ENCODE measurements at regions not wholly inside any gene's neighbourhood (a gene's known extent, or its start where the extent isn't known, plus 50 kb on each side); places are given as distances from the start of the nearest gene placed in this dataset.

GRCh38 chr1:60949154-60949825 lies 133.1 kb upstream of the NFIA start:
- DNase-seq (ENCODE audit: low read depth, low spot score) = no peak
- no TSS peak for BruUV-seq (replicated peaks)
- Histone ChIP-seq H3K9me3 (ENCODE audit: control insufficient read depth in 1 of 2, insufficient read depth in 1 of 2, low read depth in 1 of 2, low read length in 2 of 2) (no peaks in the 10 kb centered on the region), H3K27me3 (ENCODE audit: insufficient read depth, low read length) (peaks cover 19% of the 10 kb centered on the region; the same call in 1 of the 2 replicates), H2AFZ (ENCODE audit: low read depth, low read length, poor library complexity, severe bottlenecking) (no peak overlapping the region), H3K9ac (ENCODE audit: low read length) (no peak overlapping the region), H4K20me1 (ENCODE audit: insufficient read depth) (no peaks in the 10 kb centered on the region), H3K79me2 (ENCODE audit: insufficient read depth, low read length) (no peaks in the 10 kb centered on the region), H3K4me3 (replicated peaks in 1 of 2; ENCODE audit: low read depth in 1 of 2, low read length in 2 of 2) (no peak overlapping the region), H3K36me3 (ENCODE audit: control insufficient read depth in 1 of 2, insufficient read depth in 2 of 2, low read length in 2 of 2) (no peaks in the 10 kb centered on the region), H3K9me2 (ENCODE audit: insufficient read depth) (no peaks in the 10 kb centered on the region), H3K4me1 (ENCODE audit: control insufficient read depth in 1 of 2, insufficient read depth in 2 of 2, low read length in 2 of 2) (no peaks in the 10 kb centered on the region), H3K4me2 (ENCODE audit: low read length) (no peak overlapping the region), H3K27ac (ENCODE audit: low read depth, low read length) (no peak overlapping the region)
- no peak for ATAC-seq
- intact Hi-C loops (cut with micrococcal nuclease) = no loop called here
- ChIA-PET CTCF (no interaction called here), POLR2A (no interaction called here), RAD21 (ENCODE audit: low non-redundant PET in 1 of 2, low total read pairs in 2 of 2, uncharacterized antibody in 2 of 2, unreplicated experiment in 2 of 2) (no interaction called here)
- TF ChIP-seq RAD21 (IDR thresholded peaks at IDR 0.05; ENCODE audit: low read depth) (no peak), FOSL1 (IDR thresholded peaks at IDR 0.05; ENCODE audit: low read depth) (no peak), ELF1 (IDR thresholded peaks at IDR 0.05; ENCODE audit: borderline replicate concordance, low read depth) (no peak), CEBPB (IDR thresholded peaks at IDR 0.05; ENCODE audit: low read depth) (no peak), POLR2A (IDR thresholded peaks at IDR 0.05; ENCODE audit: borderline replicate concordance, extremely low read depth, insufficient read depth, insufficient read length) (no peak), POLR2AphosphoS5 (IDR thresholded peaks at IDR 0.05; ENCODE audit: low read depth, low read length) (no peak), EGR1 (IDR thresholded peaks at IDR 0.05; ENCODE audit: low read depth) (no peak)
- TF ChIP-seq, protein P1, sequence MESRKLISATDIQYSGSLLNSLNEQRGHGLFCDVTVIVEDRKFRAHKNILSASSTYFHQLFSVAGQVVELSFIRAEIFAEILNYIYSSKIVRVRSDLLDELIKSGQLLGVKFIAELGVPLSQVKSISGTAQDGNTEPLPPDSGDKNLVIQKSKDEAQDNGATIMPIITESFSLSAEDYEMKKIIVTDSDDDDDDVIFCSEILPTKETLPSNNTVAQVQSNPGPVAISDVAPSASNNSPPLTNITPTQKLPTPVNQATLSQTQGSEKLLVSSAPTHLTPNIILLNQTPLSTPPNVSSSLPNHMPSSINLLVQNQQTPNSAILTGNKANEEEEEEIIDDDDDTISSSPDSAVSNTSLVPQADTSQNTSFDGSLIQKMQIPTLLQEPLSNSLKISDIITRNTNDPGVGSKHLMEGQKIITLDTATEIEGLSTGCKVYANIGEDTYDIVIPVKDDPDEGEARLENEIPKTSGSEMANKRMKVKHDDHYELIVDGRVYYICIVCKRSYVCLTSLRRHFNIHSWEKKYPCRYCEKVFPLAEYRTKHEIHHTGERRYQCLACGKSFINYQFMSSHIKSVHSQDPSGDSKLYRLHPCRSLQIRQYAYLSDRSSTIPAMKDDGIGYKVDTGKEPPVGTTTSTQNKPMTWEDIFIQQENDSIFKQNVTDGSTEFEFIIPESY (IDR thresholded peaks at IDR 0.05; ENCODE audit: extremely low read depth, insufficient replicate concordance, low read length) = no peak

DNA sequence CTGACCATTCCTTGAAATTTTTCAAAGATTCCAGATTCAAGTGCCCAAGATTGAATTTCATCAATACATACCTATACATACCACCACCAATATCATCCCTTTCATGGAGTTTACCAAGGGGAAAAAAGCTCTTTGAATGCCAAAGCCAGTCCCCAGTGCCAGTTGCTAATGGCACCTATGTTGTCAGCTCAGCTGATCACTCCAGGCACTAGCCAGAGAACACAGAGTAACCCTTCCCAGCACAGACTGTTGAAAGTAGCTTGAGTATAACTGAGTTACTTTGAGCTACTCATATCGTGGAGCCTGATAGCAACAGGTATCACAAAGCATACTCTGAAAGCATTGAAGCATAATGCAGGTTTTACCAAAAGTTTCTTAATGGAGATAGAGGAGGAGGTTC lies 133.9 kb upstream of the NFIA start:
- CTCF ChIA-PET = no interaction called here
- POLR2A ChIA-PET = no interaction called here
- H3K4me2 ChIP-seq (ENCODE audit: low read length) = no peak overlapping the region

More for the DNA sequence above, 133.9 kb upstream of the NFIA start:
- TF ChIP-seq SP1 (IDR thresholded peaks at IDR 0.05; ENCODE audit: low read depth) (no peak), ATF3 (IDR thresholded peaks at IDR 0.05) (no peak), YY1 (IDR thresholded peaks at IDR 0.05; ENCODE audit: extremely low read depth, insufficient replicate concordance, low read depth, low read length) (no peak), POLR2A (IDR thresholded peaks at IDR 0.05; ENCODE audit: borderline replicate concordance, extremely low read depth, insufficient read depth, insufficient read length) (no peak), EZH2 (IDR thresholded peaks at IDR 0.05) (no peak), ELF1 (IDR thresholded peaks at IDR 0.05; ENCODE audit: borderline replicate concordance, low read depth) (no peak), JUND (IDR thresholded peaks at IDR 0.05) (no peak), SRF (IDR thresholded peaks at IDR 0.05; ENCODE audit: low read depth) (no peak)
- H3K4me1 ChIP-seq (ENCODE audit: control insufficient read depth in 1 of 2, insufficient read depth in 2 of 2, low read length in 2 of 2) = no peaks in the 10 kb centered on the region
- no peak overlapping the region for H3K9ac ChIP-seq (ENCODE audit: low read length)
- intact Hi-C loops (cut with micrococcal nuclease) = no loop called here
- H3K9me3 ChIP-seq (ENCODE audit: control insufficient read depth in 1 of 2, insufficient read depth in 1 of 2, low read depth in 1 of 2, low read length in 2 of 2) = no peaks in the 10 kb centered on the region
- H3K9me2 ChIP-seq (ENCODE audit: insufficient read depth) = no peaks in the 10 kb centered on the region
- no peaks in the 10 kb centered on the region for H3K79me2 ChIP-seq (ENCODE audit: insufficient read depth, low read length)
- no peak overlapping the region for H3K27ac ChIP-seq (ENCODE audit: low read depth, low read length)
- DNase-seq (ENCODE audit: low read depth, low spot score) (no peak), ATAC-seq (no peak)
- no peaks in the 10 kb centered on the region for H3K36me3 ChIP-seq (ENCODE audit: control insufficient read depth in 1 of 2, insufficient read depth in 2 of 2, low read length in 2 of 2)
- RAD21 ChIA-PET (ENCODE audit: low non-redundant PET in 1 of 2, low total read pairs in 2 of 2, uncharacterized antibody in 2 of 2, unreplicated experiment in 2 of 2) = no interaction called here
- no TSS peak for BruUV-seq (replicated peaks)
- no peaks in the 10 kb centered on the region for H4K20me1 ChIP-seq (ENCODE audit: insufficient read depth)
- H3K4me3 ChIP-seq (replicated peaks in 1 of 2; ENCODE audit: low read depth in 1 of 2, low read length in 2 of 2) = no peak overlapping the region
- H3K27me3 ChIP-seq (ENCODE audit: insufficient read depth, low read length) = peaks cover 19% of the 10 kb centered on the region; the same call in 1 of the 2 replicates
- H2AFZ ChIP-seq (ENCODE audit: low read depth, low read length, poor library complexity, severe bottlenecking) = no peak overlapping the region

Measured in HCT116 (cell line).